ENCODE measurements at regions not wholly inside any gene's neighbourhood (a gene's known extent, or its start where the extent isn't known, plus 50 kb on each side); places are given as distances from the start of the nearest gene placed in this dataset.

DNA sequence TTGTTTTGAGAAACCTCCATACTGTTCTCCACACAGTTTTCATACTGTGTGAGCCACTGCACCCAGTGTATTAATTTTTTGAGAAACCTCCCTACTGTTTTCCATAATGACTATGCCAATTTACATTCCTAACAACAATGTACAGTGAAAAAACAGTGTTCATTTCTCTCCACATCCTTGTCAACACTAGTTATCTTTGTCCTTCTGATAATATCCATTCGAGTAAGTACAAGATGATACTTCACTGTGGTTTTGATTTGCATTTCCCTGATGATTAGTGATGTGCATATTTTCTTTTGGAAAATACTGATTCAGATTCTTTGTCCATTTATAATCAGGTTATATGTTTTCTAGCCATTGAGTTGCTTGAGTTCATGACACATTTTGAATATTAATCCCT, 462.0 kb downstream of the CDH11 start:
- H3K4me1 ChIP-seq (ENCODE audit: control insufficient read depth, insufficient read depth, low read length), result no peaks in the 10 kb centered on the region
- peaks cover 9 to 10% of the 10 kb centered on the region in 2 donors for H3K9me3 Mint-ChIP-seq
- TF ChIP-seq, protein P1, sequence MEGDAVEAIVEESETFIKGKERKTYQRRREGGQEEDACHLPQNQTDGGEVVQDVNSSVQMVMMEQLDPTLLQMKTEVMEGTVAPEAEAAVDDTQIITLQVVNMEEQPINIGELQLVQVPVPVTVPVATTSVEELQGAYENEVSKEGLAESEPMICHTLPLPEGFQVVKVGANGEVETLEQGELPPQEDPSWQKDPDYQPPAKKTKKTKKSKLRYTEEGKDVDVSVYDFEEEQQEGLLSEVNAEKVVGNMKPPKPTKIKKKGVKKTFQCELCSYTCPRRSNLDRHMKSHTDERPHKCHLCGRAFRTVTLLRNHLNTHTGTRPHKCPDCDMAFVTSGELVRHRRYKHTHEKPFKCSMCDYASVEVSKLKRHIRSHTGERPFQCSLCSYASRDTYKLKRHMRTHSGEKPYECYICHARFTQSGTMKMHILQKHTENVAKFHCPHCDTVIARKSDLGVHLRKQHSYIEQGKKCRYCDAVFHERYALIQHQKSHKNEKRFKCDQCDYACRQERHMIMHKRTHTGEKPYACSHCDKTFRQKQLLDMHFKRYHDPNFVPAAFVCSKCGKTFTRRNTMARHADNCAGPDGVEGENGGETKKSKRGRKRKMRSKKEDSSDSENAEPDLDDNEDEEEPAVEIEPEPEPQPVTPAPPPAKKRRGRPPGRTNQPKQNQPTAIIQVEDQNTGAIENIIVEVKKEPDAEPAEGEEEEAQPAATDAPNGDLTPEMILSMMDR (IDR thresholded peaks at IDR 0.05), result no peak
- intact Hi-C loops (cut with micrococcal nuclease), result no loop called here
- H3K36me3 ChIP-seq (ENCODE audit: control insufficient read depth, insufficient read depth, low read length), result no peaks in the 10 kb centered on the region
- H3K4me1 Mint-ChIP-seq, result no peaks in the 10 kb centered on the region
- no peak overlapping the region for H3K27ac Mint-ChIP-seq
- WGBS (ENCODE audit: insufficient coverage), result no CpG with 5 or more reads among the region's 1 CpG
- H3K4me3 ChIP-seq (ENCODE audit: low read length), result no peak overlapping the region
- H3K36me3 Mint-ChIP-seq, result no peaks in the 10 kb centered on the region
- no peaks in the 10 kb centered on the region for H3K27me3 Mint-ChIP-seq (ENCODE audit: low read depth in 2 of 2)
- no peaks in the 10 kb centered on the region for H3K9me3 ChIP-seq (ENCODE audit: control insufficient read depth, insufficient read depth, low read length)
- H3K27me3 ChIP-seq (ENCODE audit: control insufficient read depth, insufficient read depth, low read length), result no peaks in the 10 kb centered on the region
- H3K4me3 Mint-ChIP-seq, result no peak overlapping the region
- ATAC-seq (no peak), DNase-seq (no peak)
- H3K27ac ChIP-seq (ENCODE audit: low read length), result no peak overlapping the region

DNA sequence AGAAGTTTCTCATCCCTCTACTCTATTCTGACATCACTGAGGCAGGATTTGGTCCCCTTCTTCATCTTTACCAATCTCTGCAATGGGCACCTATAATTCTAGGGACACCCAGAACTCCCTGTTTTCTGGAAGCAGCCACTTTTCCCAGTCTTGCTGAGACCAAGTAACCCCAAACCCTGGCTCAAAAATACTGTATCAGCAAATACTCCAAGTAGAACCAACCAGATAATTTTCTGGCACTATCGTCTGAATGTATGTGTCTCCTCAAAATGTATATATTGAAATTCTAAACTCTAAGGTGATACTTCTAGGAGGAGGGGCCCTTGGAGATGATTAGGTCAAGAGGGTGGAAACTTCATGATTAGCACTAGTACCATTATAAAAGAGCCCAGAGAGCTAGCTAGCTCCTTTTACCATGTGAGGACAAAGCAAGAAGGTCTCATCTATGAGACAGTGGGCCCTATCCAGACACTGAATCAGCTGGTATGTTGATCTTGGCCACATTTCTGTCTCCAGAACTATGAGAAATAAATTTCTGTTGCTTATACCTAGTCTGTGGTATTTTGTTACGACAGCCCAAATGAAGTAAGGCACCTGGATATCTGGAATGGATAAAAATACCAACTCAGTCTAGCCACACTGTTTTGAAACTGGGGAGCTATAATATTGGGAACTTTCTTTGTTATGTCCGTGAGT, 464.4 kb downstream of the CDH11 start:
- 72% methylated on average over 2 of the region's 3 CpGs for WGBS (ENCODE audit: insufficient coverage)

DNA sequence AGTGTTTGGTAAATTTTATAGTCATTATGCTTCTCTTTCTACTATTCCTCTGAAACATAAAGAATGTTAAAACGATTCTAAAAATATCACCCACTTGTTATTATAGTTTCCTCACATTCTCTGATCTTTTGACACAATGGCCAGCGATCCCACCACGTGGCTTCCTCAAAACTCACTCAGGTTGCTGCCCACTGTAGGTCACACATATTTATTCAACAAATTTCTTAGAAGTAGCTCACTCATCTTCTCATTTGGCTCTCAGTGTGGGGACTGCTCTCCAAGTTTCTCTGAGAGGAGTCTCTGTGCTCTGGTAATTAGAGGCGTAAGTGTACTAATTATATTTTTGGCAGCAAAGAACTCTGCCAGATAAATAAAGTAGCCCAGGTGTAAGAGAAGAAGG, 465.4 kb downstream of the CDH11 start:
- TF ChIP-seq, protein P1 (IDR thresholded peaks at IDR 0.05), result no peak
- Histone ChIP-seq H3K4me1 (ENCODE audit: control insufficient read depth, insufficient read depth, low read length) (no peaks in the 10 kb centered on the region), H3K27ac (ENCODE audit: low read length) (no peak overlapping the region), H3K27me3 (ENCODE audit: control insufficient read depth, insufficient read depth, low read length) (no peaks in the 10 kb centered on the region), H3K9me3 (ENCODE audit: control insufficient read depth, insufficient read depth, low read length) (no peaks in the 10 kb centered on the region), H3K4me3 (ENCODE audit: low read length) (no peak overlapping the region), H3K36me3 (ENCODE audit: control insufficient read depth, insufficient read depth, low read length) (no peaks in the 10 kb centered on the region)
- H3K27ac Mint-ChIP-seq, result no peak overlapping the region
- 51% methylated on average over 4 of the region's 4 CpGs for WGBS (ENCODE audit: insufficient coverage)
- no peak for DNase-seq
- H3K9me3 Mint-ChIP-seq, result peaks cover 11 to 18% of the 10 kb centered on the region in 2 donors
- H3K36me3 Mint-ChIP-seq, result no peaks in the 10 kb centered on the region
- no peak for ATAC-seq
- no peaks in the 10 kb centered on the region for H3K4me1 Mint-ChIP-seq
- H3K27me3 Mint-ChIP-seq (ENCODE audit: low read depth in 2 of 2), result no peaks in the 10 kb centered on the region
- intact Hi-C loops (cut with micrococcal nuclease), result no loop called here
- H3K4me3 Mint-ChIP-seq, result no peak overlapping the region

More for the DNA sequence above, 464.4 kb downstream of the CDH11 start:
- Histone ChIP-seq H3K27me3 (ENCODE audit: control insufficient read depth, insufficient read depth, low read length) (no peaks in the 10 kb centered on the region), H3K9me3 (ENCODE audit: control insufficient read depth, insufficient read depth, low read length) (no peaks in the 10 kb centered on the region), H3K4me3 (ENCODE audit: low read length) (no peak overlapping the region), H3K27ac (ENCODE audit: low read length) (no peak overlapping the region), H3K36me3 (ENCODE audit: control insufficient read depth, insufficient read depth, low read length) (no peaks in the 10 kb centered on the region), H3K4me1 (ENCODE audit: control insufficient read depth, insufficient read depth, low read length) (no peaks in the 10 kb centered on the region)
- Mint-ChIP-seq H3K36me3 (no peaks in the 10 kb centered on the region), H3K4me1 (no peaks in the 10 kb centered on the region), H3K27me3 (ENCODE audit: low read depth in 2 of 2) (no peaks in the 10 kb centered on the region), H3K4me3 (no peak overlapping the region), H3K27ac (no peak overlapping the region), H3K9me3 (peaks cover 10 to 17% of the 10 kb centered on the region in 2 donors)
- ATAC-seq (no peak), DNase-seq (no peak)
- intact Hi-C loops (cut with micrococcal nuclease), result no loop called here
- TF ChIP-seq, protein P1 (IDR thresholded peaks at IDR 0.05), result no peak

DNA sequence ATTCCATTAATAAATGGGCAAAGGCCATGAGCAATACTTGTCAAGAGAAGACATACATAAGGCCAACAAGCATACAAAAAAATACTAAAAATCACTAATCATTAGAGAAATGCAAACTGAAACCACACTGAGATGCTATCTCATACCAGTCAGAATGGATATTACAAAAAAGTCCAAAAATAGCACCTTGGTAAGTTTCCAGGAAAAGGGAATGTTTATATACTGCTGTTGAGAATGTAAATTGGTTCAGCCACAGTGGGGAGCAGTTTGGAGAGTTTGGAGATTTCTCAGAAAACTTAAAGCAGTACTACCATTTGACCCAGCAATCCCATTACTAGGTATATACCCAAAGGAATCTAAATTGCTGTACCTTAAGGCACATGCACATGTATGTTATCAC, 467.7 kb downstream of the CDH11 start:
- H3K36me3 ChIP-seq (ENCODE audit: control insufficient read depth, insufficient read depth, low read length), result no peaks in the 10 kb centered on the region
- intact Hi-C loops (cut with micrococcal nuclease), result no loop called here
- H3K27ac ChIP-seq (ENCODE audit: low read length), result no peak overlapping the region
- Mint-ChIP-seq H3K4me3 (no peak overlapping the region), H3K36me3 (no peaks in the 10 kb centered on the region), H3K27me3 (ENCODE audit: low read depth in 2 of 2) (no peaks in the 10 kb centered on the region), H3K27ac (no peak overlapping the region), H3K9me3 (peaks cover 11 to 20% of the 10 kb centered on the region in 2 donors), H3K4me1 (no peaks in the 10 kb centered on the region)
- H3K4me3 ChIP-seq (ENCODE audit: low read length), result no peak overlapping the region
- no peaks in the 10 kb centered on the region for H3K4me1 ChIP-seq (ENCODE audit: control insufficient read depth, insufficient read depth, low read length)
- TF ChIP-seq, protein P1 (IDR thresholded peaks at IDR 0.05), result no peak
- H3K9me3 ChIP-seq (ENCODE audit: control insufficient read depth, insufficient read depth, low read length), result peaks cover 5% of the 10 kb centered on the region
- DNase-seq, result no peak
- no peak for ATAC-seq
- H3K27me3 ChIP-seq (ENCODE audit: control insufficient read depth, insufficient read depth, low read length), result no peaks in the 10 kb centered on the region

Measured in natural killer cell (primary cell).